GM08714 (cell line): ENCODE measurements at regions not wholly inside any gene's neighbourhood (a gene's known extent, or its start where the extent isn't known, plus 50 kb on each side); places are given as distances from the start of the nearest gene placed in this dataset.

ENCODE experiments used
- H3K4me3 ChIP-seq: fragments of 200-500 bp; sonication (Bioruptor generic); 2 replicates; pipeline ENCODE4 v1.5.1; 2014; ENCODE audit warnings: mild to moderate bottlenecking, low read length, inconsistent platforms
- ZNF274 ChIP-seq: IDR thresholded peaks from 2 replicates; pipeline ENCODE4 v1.6.1; 2012; ENCODE audit warnings: mild to moderate bottlenecking, low read depth, low read length

DNA sequence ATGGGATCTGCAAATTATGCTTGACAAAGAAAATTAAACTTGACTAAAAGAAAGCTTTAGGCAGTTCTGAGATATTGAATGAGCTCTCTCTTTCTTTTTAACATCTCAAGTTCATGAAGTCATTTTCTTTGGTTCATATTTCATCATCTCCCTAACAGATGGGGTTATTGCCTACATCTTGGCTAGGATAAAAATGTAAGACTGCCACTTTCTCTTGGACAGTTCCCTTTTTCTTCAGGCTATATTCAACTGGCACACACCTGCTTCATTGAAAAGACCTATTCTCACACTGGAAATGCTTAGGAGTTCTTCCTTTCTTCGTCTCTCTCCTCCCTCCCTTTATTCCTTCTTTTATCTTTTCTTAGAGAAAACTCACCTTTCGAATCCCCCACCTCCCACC, 355.9 kb upstream of the SEL1L start:
- no peak for TF ChIP-seq ZNF274
- H3K4me3 ChIP-seq = no peak overlapping the region

GRCh38 chr14:81890020-81890419, 356.4 kb upstream of the SEL1L start:
- no peak for TF ChIP-seq ZNF274
- H3K4me3 ChIP-seq = no peak overlapping the region

DNA sequence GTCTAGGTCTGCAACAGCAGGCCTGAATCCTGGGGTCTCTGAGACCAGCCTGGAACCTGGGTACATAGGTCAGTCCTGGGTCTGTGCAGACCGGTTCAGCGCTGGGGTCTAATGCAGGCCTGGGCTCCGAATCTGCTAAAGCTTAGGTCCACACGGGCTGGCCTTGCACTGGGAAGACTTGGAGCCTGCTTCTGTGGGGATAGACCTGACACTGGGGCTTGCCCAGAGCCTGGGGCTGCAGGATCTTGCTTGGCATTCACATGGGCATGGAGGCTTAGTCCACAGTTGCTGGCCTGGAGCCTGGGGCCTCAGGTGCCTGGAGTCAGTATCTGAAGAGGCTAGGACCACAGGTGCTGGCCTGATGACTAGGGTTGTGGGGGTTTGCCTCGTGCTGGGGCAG, 369.8 kb upstream of the SEL1L start:
- no peak for TF ChIP-seq ZNF274
- no peak overlapping the region for H3K4me3 ChIP-seq

GRCh38 chr14:81927070-81927469, 393.4 kb upstream of the SEL1L start:
- no peak for TF ChIP-seq ZNF274
- H3K4me3 ChIP-seq = no peak overlapping the region

DNA sequence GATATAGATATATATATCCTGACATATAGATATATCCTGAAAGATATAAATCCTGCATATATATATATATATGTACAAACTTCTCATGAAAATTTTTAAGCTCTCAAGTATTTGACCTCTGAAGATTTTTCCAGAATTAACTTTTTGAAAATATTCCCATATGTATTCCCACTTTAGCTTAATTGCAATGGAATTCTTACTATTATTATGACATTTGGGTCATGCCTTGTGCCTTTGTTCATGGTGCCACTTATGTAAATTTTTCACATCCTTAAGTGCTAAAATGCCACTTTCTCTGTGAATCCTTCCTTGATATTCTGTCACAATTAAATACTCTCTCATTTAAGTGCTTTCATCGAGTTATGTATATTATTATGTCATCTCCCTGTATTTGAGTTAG, 398.2 kb upstream of the SEL1L start:
- no peak for TF ChIP-seq ZNF274
- no peak overlapping the region for H3K4me3 ChIP-seq

GRCh38 chr14:81936348-81936747, 402.7 kb upstream of the SEL1L start:
- no peak overlapping the region for H3K4me3 ChIP-seq
- TF ChIP-seq ZNF274 = no peak

DNA sequence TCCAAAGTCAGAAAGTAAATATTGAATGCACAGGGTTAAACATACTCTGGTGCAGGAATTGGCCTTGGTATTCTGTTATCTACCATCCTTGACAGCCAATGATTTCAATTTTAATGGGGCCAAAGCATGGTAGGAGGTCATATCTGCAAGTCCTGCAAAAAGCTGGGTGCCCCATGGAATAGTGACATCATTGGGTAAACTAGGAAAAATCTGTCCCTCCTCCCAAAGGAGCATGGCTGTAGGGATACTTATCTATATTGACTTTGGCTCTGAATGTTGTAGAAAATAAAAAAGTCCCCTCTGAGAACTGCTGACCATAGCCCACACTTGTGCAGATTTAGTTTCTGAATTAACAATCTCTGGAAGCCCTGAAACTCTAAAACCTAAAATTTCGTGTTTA, 403.2 kb upstream of the SEL1L start:
- TF ChIP-seq ZNF274 = no peak
- H3K4me3 ChIP-seq = no peak overlapping the region

- no peak overlapping the region for H3K4me3 ChIP-seq
- TF ChIP-seq ZNF274 = no peak
Observed at GRCh38 chr14:81938341-81938740, 404.7 kb upstream of the SEL1L start.

DNA sequence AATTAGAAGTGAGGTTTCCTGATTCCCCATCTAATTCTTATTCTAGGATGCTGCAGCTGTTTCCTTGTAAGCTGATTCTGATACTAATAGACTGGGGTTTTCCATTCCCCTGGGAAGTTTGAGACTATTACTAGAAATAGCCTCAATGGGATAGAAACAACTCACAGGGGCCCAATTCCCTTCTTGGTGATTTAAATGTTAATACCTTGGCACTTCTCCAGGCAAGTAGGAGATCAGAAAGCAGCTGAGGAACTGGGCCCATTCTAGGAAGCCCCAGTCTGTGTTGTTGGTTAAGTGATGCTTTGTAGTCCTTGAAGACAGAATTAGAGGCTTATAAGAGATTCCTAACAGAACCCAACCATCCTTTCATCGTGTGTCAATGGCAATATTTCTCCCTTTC, 407.0 kb upstream of the SEL1L start:
- H3K4me3 ChIP-seq = no peak overlapping the region
- TF ChIP-seq ZNF274 = no peak

GRCh38 chr14:81942071-81942470, 408.4 kb upstream of the SEL1L start:
- H3K4me3 ChIP-seq = no peak overlapping the region
- TF ChIP-seq ZNF274 = no peak

- TF ChIP-seq ZNF274 = no peak
- H3K4me3 ChIP-seq = no peak overlapping the region
Observed at GRCh38 chr14:81946375-81946774, 412.7 kb upstream of the SEL1L start.

GRCh38 chr14:81946834-81947798, 413.5 kb upstream of the SEL1L start:
- no peak for TF ChIP-seq ZNF274
- no peak overlapping the region for H3K4me3 ChIP-seq

GRCh38 chr14:81952917-81953316, 419.3 kb upstream of the SEL1L start:
- no peak for TF ChIP-seq ZNF274
- no peak overlapping the region for H3K4me3 ChIP-seq

- no peak overlapping the region for H3K4me3 ChIP-seq
- no peak for TF ChIP-seq ZNF274
Observed at GRCh38 chr14:81953419-81953818, 419.8 kb upstream of the SEL1L start.

- no peak overlapping the region for H3K4me3 ChIP-seq
- TF ChIP-seq ZNF274 = no peak
Observed at GRCh38 chr14:81955123-81955522, 421.5 kb upstream of the SEL1L start.

GRCh38 chr14:81960781-81961180, 427.1 kb upstream of the SEL1L start:
- no peak for TF ChIP-seq ZNF274
- H3K4me3 ChIP-seq = no peak overlapping the region
